Sigmoid colon (tissue), 4 donors: ENCODE measurements at regions not wholly inside any gene's neighbourhood (a gene's known extent, or its start where the extent isn't known, plus 50 kb on each side); places are given as distances from the start of the nearest gene placed in this dataset.

Experiments
- EP300 ChIP-seq, 4 donors: sonication (generic); formaldehyde crosslinking; IDR thresholded peaks; one replicate each; pipeline ENCODE4 v1.6.1; 2017; ENCODE audit warnings: antibody characterized with exemption in 4 of 4
- POLR2A ChIP-seq, 2 donors: fragments of 450-650 bp; IDR thresholded peaks; one replicate each; pipeline ENCODE4 v1.6.1; 2016; ENCODE audit warnings: antibody characterized with exemption in 2 of 2, mild to moderate bottlenecking in 2 of 2, moderate library complexity in 2 of 2
- POLR2AphosphoS5 ChIP-seq, 4 donors: sonication (generic); formaldehyde crosslinking; IDR thresholded peaks; one replicate each; pipeline ENCODE4 v1.6.1; 2017; ENCODE audit warnings: antibody characterized with exemption in 4 of 4
- TF ChIP-seq, protein P1 (sequence below), 4 experiments: fragments of 450-650 bp in 3 of 4; fragments of 200-600 bp in 1 of 4; IDR thresholded peaks; one replicate each; pipeline ENCODE4 v1.5.1; 2016 to 2019; ENCODE audit warnings: antibody characterized with exemption in 4 of 4, mild to moderate bottlenecking in 3 of 4, moderate library complexity in 2 of 4

DNA sequence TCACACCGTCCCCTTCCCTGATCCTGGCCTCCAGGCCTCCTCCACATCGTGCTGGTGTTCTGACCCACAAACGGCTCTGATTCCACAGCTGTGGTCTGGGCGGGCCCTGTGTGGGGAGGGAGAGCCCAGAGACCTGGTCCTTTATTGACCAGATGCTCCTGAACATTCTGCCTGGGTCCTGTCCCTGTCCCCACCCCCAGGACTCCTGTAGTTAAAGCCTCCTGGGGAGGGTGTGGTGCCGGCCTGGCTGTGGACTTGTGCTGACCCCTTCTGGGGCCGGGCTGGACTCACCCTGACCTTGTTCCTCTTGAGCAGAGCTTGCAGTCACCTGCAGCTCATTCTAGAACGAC is 128.7 kb downstream of the CTTN start:
- TF ChIP-seq POLR2A (IDR thresholded peaks at IDR 0.05) (no peak), POLR2AphosphoS5 (IDR thresholded peaks at IDR 0.05) (no peak), EP300 (IDR thresholded peaks at IDR 0.05) (no peak)
- TF ChIP-seq, protein P1, sequence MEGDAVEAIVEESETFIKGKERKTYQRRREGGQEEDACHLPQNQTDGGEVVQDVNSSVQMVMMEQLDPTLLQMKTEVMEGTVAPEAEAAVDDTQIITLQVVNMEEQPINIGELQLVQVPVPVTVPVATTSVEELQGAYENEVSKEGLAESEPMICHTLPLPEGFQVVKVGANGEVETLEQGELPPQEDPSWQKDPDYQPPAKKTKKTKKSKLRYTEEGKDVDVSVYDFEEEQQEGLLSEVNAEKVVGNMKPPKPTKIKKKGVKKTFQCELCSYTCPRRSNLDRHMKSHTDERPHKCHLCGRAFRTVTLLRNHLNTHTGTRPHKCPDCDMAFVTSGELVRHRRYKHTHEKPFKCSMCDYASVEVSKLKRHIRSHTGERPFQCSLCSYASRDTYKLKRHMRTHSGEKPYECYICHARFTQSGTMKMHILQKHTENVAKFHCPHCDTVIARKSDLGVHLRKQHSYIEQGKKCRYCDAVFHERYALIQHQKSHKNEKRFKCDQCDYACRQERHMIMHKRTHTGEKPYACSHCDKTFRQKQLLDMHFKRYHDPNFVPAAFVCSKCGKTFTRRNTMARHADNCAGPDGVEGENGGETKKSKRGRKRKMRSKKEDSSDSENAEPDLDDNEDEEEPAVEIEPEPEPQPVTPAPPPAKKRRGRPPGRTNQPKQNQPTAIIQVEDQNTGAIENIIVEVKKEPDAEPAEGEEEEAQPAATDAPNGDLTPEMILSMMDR (IDR thresholded peaks at IDR 0.05) = no peak
